GM12878 (cell line): ENCODE measurements at regions not wholly inside any gene's neighbourhood (a gene's known extent, or its start where the extent isn't known, plus 50 kb on each side); places are given as distances from the start of the nearest gene placed in this dataset.

Experiments used
- ATAC-seq: fragments of 200-7000 bp; cut with Tn5 transposase; 3 replicates; pipeline ENCODE4 v1.9.1; 2020; ENCODE audit warnings: mild to moderate bottlenecking, moderate library complexity
- BruUV-seq: library from RNA; stranded (reverse); fragments of 400-500 nt; replicated peaks from 2 replicates; lab custom pipeline; 2021; lab: Mats Ljungman, UMichigan
- CTCF ChIA-PET: fragments of 300-600 bp; sonication (Branson Sonifier 250); formaldehyde crosslinking; extraction: SDS; loops from one replicate; lab custom pipeline; 2021; ENCODE audit warnings: inconsistent platforms; lab: Yijun Ruan, JAX
- POLR2A ChIA-PET: fragments of 350-600 bp; formaldehyde crosslinking; extraction: SDS; loops from one replicate; lab custom pipeline; 2021; ENCODE audit warnings: inconsistent platforms; lab: Charles Lee
- RAD21 ChIA-PET: fragments of 300-600 bp; sonication (Branson Sonifier 250); formaldehyde crosslinking; loops from one replicate; lab custom pipeline; 2023; ENCODE audit warnings: antibody characterized with exemption; ENCODE audit not compliant: unreplicated experiment; lab: Charles Lee
- SMC1A ChIA-PET: fragments of 300-600 bp; sonication (Branson Sonifier 250); formaldehyde crosslinking; loops from one replicate; lab custom pipeline; 2023; ENCODE audit not compliant: unreplicated experiment, uncharacterized antibody; lab: Charles Lee
- DNase-seq: peaks from one replicate; pipeline ENCODE4 v3.0.0-alpha.2; 2011; ENCODE audit warnings: low read depth, low spot score
- FAIRE-seq: peaks from 3 replicates; lab custom pipeline; 2011; peaks lifted over from hg19 to GRCh38; lab: Jason Lieb, UNC
- H2AFZ ChIP-seq: 2 replicates; pipeline ENCODE4 v1.6.0; 2011; ENCODE audit warnings: low read depth, low read length, control low read depth; ENCODE audit not compliant: control insufficient read depth
- H3K27ac ChIP-seq: 2 replicates; pipeline ENCODE4 v1.5.1; 2011; ENCODE audit warnings: control low read depth; ENCODE audit not compliant: control insufficient read depth, insufficient read depth
- H3K27me3 ChIP-seq, 2 experiments: replicated peaks in 1 of 2; 2 replicates each; pipeline versions ENCODE4 v1.6.0 to v1.6.1; 2011; ENCODE audit warnings: low read length in 1 of 2; ENCODE audit not compliant: control insufficient read depth in 2 of 2, insufficient read depth in 2 of 2
- H3K36me3 ChIP-seq, 2 experiments: 2 replicates each; pipeline ENCODE4 v1.5.1; 2011; ENCODE audit warnings: low read length in 1 of 2; ENCODE audit not compliant: control insufficient read depth in 2 of 2, insufficient read depth in 2 of 2
- H3K4me1 ChIP-seq: 2 replicates; pipeline ENCODE4 v1.6.1; 2011; ENCODE audit warnings: mild to moderate bottlenecking, low read length, moderate library complexity, mixed read lengths; ENCODE audit not compliant: control insufficient read depth, insufficient read depth
- H3K4me2 ChIP-seq: 2 replicates; pipeline ENCODE4 v1.6.0; 2011; ENCODE audit warnings: control low read depth; ENCODE audit not compliant: control insufficient read depth, insufficient read depth
- H3K4me3 ChIP-seq: fragments of 200-600 bp; sonication (generic); 2 replicates; pipeline ENCODE4 v1.5.1; 2016
- H3K79me2 ChIP-seq: 2 replicates; pipeline ENCODE4 v1.6.0; 2011; ENCODE audit warnings: low read length; ENCODE audit not compliant: control insufficient read depth, insufficient read depth
- H3K9ac ChIP-seq: 2 replicates; pipeline ENCODE4 v1.8.0; 2011; ENCODE audit warnings: low read length, control low read depth, mixed read lengths; ENCODE audit not compliant: control insufficient read depth, insufficient read depth
- H3K9me3 ChIP-seq: replicated peaks from 3 replicates; pipeline ENCODE4 v1.5.1; 2011; ENCODE audit warnings: mild to moderate bottlenecking, low read length; ENCODE audit not compliant: control insufficient read depth, insufficient read depth
- H4K20me1 ChIP-seq: 2 replicates; pipeline ENCODE4 v1.6.0; 2011; ENCODE audit not compliant: control insufficient read depth, insufficient read depth
- FOXK2 ChIP-seq: fragments of 450-650 bp; IDR thresholded peaks from 2 replicates; pipeline ENCODE4 v1.6.1; 2017; ENCODE audit warnings: mild to moderate bottlenecking, moderate library complexity
- IKZF2 ChIP-seq, 2 experiments: fragments of 450-650 bp; IDR thresholded peaks; 2 replicates each; pipeline ENCODE4 v1.6.1; 2017; ENCODE audit warnings: mild to moderate bottlenecking in 2 of 2, moderate library complexity in 2 of 2
- IRF3 ChIP-seq: fragments of 450-650 bp; IDR thresholded peaks from 2 replicates; pipeline ENCODE4 v1.6.1; 2014; ENCODE audit warnings: mild to moderate bottlenecking
- KAT2A ChIP-seq: conservative IDR thresholded peaks from 2 replicates; pipeline ENCODE4 v1.6.1; 2011; ENCODE audit warnings: low read depth, low read length; ENCODE audit not compliant: control insufficient read depth
- MXI1 ChIP-seq: fragments of 150-350 bp; IDR thresholded peaks from 2 replicates; pipeline ENCODE4 v1.6.1; 2011; ENCODE audit warnings: low read depth, mild to moderate bottlenecking, inconsistent platforms, low read length, improper control_type of control experiment
- PAX5 ChIP-seq: IDR thresholded peaks from 2 replicates; pipeline ENCODE4 v1.6.1; 2011; ENCODE audit warnings: low read depth, low read length, borderline replicate concordance
- PKNOX1 ChIP-seq: fragments of 450-650 bp; IDR thresholded peaks from 2 replicates; pipeline ENCODE4 v1.6.1; 2016; ENCODE audit warnings: mild to moderate bottlenecking
- RB1 ChIP-seq: fragments of 450-650 bp; formaldehyde crosslinking; IDR thresholded peaks from 2 replicates; pipeline ENCODE4 v1.6.1; 2017; ENCODE audit warnings: mild to moderate bottlenecking, borderline replicate concordance
- SMAD5 ChIP-seq: IDR thresholded peaks from 2 replicates; pipeline ENCODE4 v1.6.1; 2016; ENCODE audit warnings: antibody characterized with exemption, low read depth
- SPI1 ChIP-seq: IDR thresholded peaks from 2 replicates; pipeline ENCODE4 v1.6.1; 2011; ENCODE audit warnings: low read depth, mild to moderate bottlenecking, low read length, moderate library complexity, borderline replicate concordance; ENCODE audit not compliant: insufficient read depth
- TAF1 ChIP-seq: IDR thresholded peaks from 2 replicates; pipeline ENCODE4 v1.6.1; 2011; ENCODE audit warnings: mild to moderate bottlenecking, low read depth, low read length, borderline replicate concordance
- WGBS: methylation state at CpG from one replicate; pipeline ENCODE4 v1.1.6; 2016; ENCODE audit warnings: low lambda C conversion rate; ENCODE audit not compliant: insufficient replicate concordance, insufficient coverage; ENCODE audit errors: missing lambda C conversion rate; 5-methylcytosine and 5-hydroxymethylcytosine counted together
- in situ Hi-C: fragments of 300-500 bp; cut with MboI; formaldehyde crosslinking; loops from 9 replicates; pipeline ENCODE4 v1.14.3; 2018; ENCODE audit warnings: mixed read lengths
- intact Hi-C: fragments of 100-400 bp; cut with micrococcal nuclease; formaldehyde crosslinking; loops from one replicate; pipeline ENCODE4 v1.14.2; 2022; ENCODE audit not compliant: unreplicated experiment
- TF ChIP-seq, protein P1 (sequence below): fragments of 450-650 bp; IDR thresholded peaks from 2 replicates; pipeline ENCODE4 v1.6.1; 2017; ENCODE audit warnings: mild to moderate bottlenecking
- TF ChIP-seq, protein P2 (sequence below): fragments of 450-650 bp; IDR thresholded peaks from 2 replicates; pipeline ENCODE4 v1.6.1; 2017; ENCODE audit warnings: mild to moderate bottlenecking, moderate library complexity
- TF ChIP-seq, protein P3 (sequence below): IDR thresholded peaks from 2 replicates; pipeline ENCODE4 v1.6.1; 2011; ENCODE audit warnings: borderline replicate concordance, low read depth, mild to moderate bottlenecking, moderate library complexity, low read length; ENCODE audit not compliant: insufficient read depth, poor library complexity, severe bottlenecking

DNA sequence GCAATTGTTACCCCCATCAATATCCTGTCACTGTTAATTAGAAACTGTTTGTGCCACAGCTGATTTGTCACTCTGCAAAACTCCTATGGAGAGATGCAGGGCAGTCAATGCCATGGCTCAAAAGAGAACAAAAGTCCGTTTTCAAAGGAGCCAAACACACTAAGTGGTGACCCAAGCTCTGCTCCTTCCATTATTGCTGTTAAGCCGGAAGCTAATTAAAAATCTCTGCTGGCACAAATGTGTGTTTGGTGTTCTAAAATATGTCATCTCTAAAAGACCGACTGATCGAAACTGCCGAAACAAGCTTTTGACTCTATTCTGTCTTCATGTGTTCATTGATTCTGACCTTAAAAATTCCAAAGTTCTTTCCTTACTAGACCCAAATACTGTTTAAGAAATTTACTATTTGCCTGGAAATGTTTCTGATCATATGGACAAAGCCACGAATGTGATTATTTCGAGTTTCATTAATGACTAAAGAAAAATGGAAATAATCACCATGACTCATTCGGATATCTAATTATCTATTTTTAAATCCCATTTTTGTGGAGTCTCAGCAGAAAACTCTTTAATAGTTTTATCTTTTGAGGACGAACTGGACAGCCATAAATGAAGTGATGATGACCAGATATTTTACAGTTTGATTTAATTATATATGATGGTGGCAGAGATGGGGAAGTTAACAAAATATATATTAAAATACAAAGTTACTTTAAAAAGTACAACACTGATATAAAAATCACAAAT, 287.6 kb downstream of the SOCS6 start:
- no peak overlapping the region for H2AFZ ChIP-seq
- intact Hi-C loops = no loop called here
- H3K9ac ChIP-seq = no peak overlapping the region
- no peak for DNase-seq
- H3K27me3 ChIP-seq = no peaks in the 10 kb centered on the region
- H3K4me3 ChIP-seq = no peak overlapping the region
- SMC1A ChIA-PET = interaction anchor here (0.9 to 1.4 kb wide), 2 partner anchors 54 to 85 kb away, joined by 3 to 6 read pairs; no protein-coding TSS in a partner anchor
- H3K27ac ChIP-seq = no peak overlapping the region
- H3K79me2 ChIP-seq = no peaks in the 10 kb centered on the region
- no peaks in the 10 kb centered on the region for H3K4me1 ChIP-seq
- H3K36me3 ChIP-seq = no peaks in the 10 kb centered on the region
- CTCF ChIA-PET = interaction anchor here (0.5 to 1.3 kb wide), 4 partner anchors 10 to 86 kb away, joined by 3 to 4 read pairs (median 3); no protein-coding TSS in a partner anchor
- POLR2A ChIA-PET = no interaction called here
- H3K9me3 ChIP-seq = no peaks in the 10 kb centered on the region
- peak; percentile 39 for ATAC-seq
- H4K20me1 ChIP-seq = no peaks in the 10 kb centered on the region
- no peak for FAIRE-seq
- 34% methylated on average over 9 of the region's 9 CpGs for WGBS
- in situ Hi-C loops = no loop called here
- RAD21 ChIA-PET = no interaction called here
- BruUV-seq = no TSS peak
- H3K4me2 ChIP-seq = no peak overlapping the region
- TF ChIP-seq, protein P1, sequence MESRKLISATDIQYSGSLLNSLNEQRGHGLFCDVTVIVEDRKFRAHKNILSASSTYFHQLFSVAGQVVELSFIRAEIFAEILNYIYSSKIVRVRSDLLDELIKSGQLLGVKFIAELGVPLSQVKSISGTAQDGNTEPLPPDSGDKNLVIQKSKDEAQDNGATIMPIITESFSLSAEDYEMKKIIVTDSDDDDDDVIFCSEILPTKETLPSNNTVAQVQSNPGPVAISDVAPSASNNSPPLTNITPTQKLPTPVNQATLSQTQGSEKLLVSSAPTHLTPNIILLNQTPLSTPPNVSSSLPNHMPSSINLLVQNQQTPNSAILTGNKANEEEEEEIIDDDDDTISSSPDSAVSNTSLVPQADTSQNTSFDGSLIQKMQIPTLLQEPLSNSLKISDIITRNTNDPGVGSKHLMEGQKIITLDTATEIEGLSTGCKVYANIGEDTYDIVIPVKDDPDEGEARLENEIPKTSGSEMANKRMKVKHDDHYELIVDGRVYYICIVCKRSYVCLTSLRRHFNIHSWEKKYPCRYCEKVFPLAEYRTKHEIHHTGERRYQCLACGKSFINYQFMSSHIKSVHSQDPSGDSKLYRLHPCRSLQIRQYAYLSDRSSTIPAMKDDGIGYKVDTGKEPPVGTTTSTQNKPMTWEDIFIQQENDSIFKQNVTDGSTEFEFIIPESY = no peak
- TF ChIP-seq SPI1 (no peak), PKNOX1 (no peak), KAT2A (no peak), IKZF2 (IDR thresholded peaks at IDR 0.05) (no peak), IRF3 (no peak), SMAD5 (no peak), FOXK2 (no peak), TAF1 (no peak), MXI1 (no peak), PAX5 (no peak), RB1 (no peak)
- TF ChIP-seq, protein P2, sequence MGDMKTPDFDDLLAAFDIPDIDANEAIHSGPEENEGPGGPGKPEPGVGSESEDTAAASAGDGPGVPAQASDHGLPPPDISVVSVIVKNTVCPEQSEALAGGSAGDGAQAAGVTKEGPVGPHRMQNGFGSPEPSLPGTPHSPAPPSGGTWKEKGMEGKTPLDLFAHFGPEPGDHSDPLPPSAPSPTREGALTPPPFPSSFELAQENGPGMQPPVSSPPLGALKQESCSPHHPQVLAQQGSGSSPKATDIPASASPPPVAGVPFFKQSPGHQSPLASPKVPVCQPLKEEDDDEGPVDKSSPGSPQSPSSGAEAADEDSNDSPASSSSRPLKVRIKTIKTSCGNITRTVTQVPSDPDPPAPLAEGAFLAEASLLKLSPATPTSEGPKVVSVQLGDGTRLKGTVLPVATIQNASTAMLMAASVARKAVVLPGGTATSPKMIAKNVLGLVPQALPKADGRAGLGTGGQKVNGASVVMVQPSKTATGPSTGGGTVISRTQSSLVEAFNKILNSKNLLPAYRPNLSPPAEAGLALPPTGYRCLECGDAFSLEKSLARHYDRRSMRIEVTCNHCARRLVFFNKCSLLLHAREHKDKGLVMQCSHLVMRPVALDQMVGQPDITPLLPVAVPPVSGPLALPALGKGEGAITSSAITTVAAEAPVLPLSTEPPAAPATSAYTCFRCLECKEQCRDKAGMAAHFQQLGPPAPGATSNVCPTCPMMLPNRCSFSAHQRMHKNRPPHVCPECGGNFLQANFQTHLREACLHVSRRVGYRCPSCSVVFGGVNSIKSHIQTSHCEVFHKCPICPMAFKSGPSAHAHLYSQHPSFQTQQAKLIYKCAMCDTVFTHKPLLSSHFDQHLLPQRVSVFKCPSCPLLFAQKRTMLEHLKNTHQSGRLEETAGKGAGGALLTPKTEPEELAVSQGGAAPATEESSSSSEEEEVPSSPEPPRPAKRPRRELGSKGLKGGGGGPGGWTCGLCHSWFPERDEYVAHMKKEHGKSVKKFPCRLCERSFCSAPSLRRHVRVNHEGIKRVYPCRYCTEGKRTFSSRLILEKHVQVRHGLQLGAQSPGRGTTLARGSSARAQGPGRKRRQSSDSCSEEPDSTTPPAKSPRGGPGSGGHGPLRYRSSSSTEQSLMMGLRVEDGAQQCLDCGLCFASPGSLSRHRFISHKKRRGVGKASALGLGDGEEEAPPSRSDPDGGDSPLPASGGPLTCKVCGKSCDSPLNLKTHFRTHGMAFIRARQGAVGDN = no peak
- TF ChIP-seq, protein P3, sequence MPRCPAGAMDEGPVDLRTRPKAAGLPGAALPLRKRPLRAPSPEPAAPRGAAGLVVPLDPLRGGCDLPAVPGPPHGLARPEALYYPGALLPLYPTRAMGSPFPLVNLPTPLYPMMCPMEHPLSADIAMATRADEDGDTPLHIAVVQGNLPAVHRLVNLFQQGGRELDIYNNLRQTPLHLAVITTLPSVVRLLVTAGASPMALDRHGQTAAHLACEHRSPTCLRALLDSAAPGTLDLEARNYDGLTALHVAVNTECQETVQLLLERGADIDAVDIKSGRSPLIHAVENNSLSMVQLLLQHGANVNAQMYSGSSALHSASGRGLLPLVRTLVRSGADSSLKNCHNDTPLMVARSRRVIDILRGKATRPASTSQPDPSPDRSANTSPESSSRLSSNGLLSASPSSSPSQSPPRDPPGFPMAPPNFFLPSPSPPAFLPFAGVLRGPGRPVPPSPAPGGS = no peak
